ENCODE measurements at regions not wholly inside any gene's neighbourhood (a gene's known extent, or its start where the extent isn't known, plus 50 kb on each side); places are given as distances from the start of the nearest gene placed in this dataset.
A peak's percentile ranks its signal among the peaks of the same experiment; 100 is the strongest.

DNA sequence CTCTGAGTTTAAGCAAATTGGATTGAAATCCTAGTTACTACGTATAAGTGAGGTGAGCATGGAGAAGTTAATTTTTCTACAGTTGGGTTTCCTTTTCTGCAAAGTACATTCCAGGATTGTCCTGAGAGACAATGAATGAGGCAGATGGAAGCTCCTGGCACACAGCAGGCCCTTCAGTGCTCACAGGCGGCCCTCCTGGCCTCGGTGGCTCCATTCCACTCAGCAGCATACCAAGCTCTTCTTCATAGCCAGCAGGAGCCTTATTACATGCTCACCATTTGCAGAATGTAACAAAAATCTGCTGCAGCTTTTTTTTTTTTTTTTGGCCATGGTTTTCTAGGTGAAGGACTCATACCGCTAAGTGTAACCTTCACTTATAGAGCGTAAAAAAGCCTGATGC, 113.2 kb upstream of the FAM9B start:
- Mint-ChIP-seq H3K4me3 (no peak overlapping the region), H3K9me3 (no peaks in the 10 kb centered on the region; the same call in 1 of the 2 replicates), H3K27me3 (ENCODE audit: insufficient read depth) (peaks cover 2% of the 10 kb centered on the region; the same call in 1 of the 2 replicates), H3K27ac (no peak overlapping the region), H3K36me3 (ENCODE audit: low read depth) (peaks cover 5% of the 10 kb centered on the region; the same call in 1 of the 2 replicates), H3K4me1 (ENCODE audit: low read depth) (peaks cover 34% of the 10 kb centered on the region)
- no peak for TF ChIP-seq CTCF (IDR thresholded peaks at IDR 0.05)
- DNase-seq = no peak

GRCh38 chrX:9147726-9148125, 113.8 kb upstream of the FAM9B start:
- peaks cover 34% of the 10 kb centered on the region for H3K4me1 Mint-ChIP-seq (ENCODE audit: low read depth)
- H3K4me3 Mint-ChIP-seq = no peak overlapping the region
- DNase-seq = no peak
- H3K27ac Mint-ChIP-seq = peak overlapping the region; percentile 93
- peaks cover 5% of the 10 kb centered on the region; the same call in 1 of the 2 replicates for H3K36me3 Mint-ChIP-seq (ENCODE audit: low read depth)
- H3K27me3 Mint-ChIP-seq (ENCODE audit: insufficient read depth) = peaks cover 2% of the 10 kb centered on the region; the same call in 1 of the 2 replicates
- no peak for TF ChIP-seq CTCF (IDR thresholded peaks at IDR 0.05)
- no peaks in the 10 kb centered on the region; the same call in 1 of the 2 replicates for H3K9me3 Mint-ChIP-seq

DNA sequence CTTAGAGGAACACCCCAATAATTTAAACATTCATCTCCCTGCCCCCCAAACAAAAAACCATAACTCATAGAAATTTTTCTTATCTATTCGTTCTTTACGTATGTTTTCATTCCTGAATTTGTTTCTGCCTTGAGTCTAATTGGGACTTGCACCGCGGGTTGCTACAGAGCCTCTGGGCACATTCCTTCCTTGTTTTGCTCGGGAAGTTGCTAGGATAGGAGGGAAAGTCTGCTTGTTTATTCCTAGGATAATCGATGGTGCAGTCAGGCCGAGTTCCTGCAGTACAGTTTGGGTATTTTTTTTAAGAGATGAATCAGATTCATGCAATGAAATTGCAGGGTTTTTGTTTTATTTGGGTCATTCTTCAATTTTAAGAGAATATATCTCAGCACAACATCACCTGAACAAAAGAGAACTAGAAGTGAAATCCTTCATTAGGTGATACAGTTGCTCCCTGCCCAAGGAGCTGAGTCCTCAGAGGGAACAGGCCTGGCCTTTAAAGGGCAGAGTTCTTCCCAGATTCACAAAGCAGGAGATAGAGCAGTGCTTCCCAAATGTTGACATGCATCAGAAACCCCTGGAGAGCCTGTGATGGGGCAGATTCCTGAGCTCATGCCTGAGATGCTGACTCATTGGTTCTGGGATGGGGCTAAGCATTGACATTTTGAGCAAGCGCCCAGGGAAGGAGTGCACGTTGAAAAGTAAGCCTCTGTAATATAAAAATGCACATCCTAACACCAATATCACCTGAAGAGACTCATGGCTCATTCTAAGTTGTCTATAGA, 114.9 kb upstream of the FAM9B start:
- TF ChIP-seq CTCF (IDR thresholded peaks at IDR 0.05) = no peak
- peaks cover 2% of the 10 kb centered on the region; the same call in 1 of the 2 replicates for H3K27me3 Mint-ChIP-seq (ENCODE audit: insufficient read depth)
- H3K9me3 Mint-ChIP-seq = no peaks in the 10 kb centered on the region; the same call in 1 of the 2 replicates
- peaks cover 45% of the 10 kb centered on the region for H3K4me1 Mint-ChIP-seq (ENCODE audit: low read depth)
- H3K27ac Mint-ChIP-seq = peak overlapping the region; percentile 93
- peaks cover 5% of the 10 kb centered on the region; the same call in 1 of the 2 replicates for H3K36me3 Mint-ChIP-seq (ENCODE audit: low read depth)
- DNase-seq = peak; percentile 78
- H3K4me3 Mint-ChIP-seq = peak overlapping the region; percentile 67

DNA sequence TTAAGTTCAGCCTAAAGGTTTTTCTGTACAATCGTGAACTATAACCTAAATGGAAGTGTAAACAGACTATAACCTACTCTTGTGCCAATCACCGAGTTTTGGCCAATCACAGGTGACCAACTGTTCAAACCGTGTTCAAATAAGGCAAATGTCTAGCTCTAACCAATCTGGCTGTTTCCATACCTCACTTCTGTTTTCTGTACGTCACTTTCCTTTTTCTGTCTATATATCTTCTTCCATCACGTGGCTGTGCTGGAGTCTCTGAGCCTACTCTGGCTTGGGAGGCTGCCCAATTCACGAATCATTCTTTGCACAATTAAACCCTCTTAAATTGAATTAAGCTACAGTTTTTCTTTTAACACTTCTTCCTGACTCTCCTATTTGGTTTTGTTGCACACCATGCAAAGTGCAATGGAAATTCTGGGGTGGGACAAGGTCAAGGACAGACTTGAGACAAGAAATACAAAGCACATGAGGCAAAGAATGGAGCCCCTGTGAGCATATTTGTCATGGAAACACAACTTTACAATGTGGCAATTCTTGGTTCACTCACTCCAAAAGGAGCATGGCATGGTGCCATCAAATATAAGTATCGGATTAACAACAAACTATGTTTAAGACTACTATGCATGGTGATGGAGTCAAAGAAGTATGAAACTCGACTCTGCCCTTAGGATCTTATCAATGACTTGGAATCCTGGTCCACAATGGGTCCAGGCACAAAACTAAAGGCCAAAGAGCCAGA, 115.7 kb upstream of the FAM9B start:
- DNase-seq = no peak
- peaks cover 46% of the 10 kb centered on the region for H3K4me1 Mint-ChIP-seq (ENCODE audit: low read depth)
- H3K27me3 Mint-ChIP-seq (ENCODE audit: insufficient read depth) = peaks cover 2% of the 10 kb centered on the region; the same call in 1 of the 2 replicates
- no peak for TF ChIP-seq CTCF (IDR thresholded peaks at IDR 0.05)
- no peaks in the 10 kb centered on the region; the same call in 1 of the 2 replicates for H3K9me3 Mint-ChIP-seq
- peaks cover 5% of the 10 kb centered on the region; the same call in 1 of the 2 replicates for H3K36me3 Mint-ChIP-seq (ENCODE audit: low read depth)
- no peak overlapping the region; the same call in 1 of the 2 replicates for H3K4me3 Mint-ChIP-seq
- H3K27ac Mint-ChIP-seq = peak overlapping the region; percentile 93

- Mint-ChIP-seq H3K4me1 (ENCODE audit: low read depth) (peaks cover 39% of the 10 kb centered on the region), H3K27me3 (ENCODE audit: insufficient read depth) (peaks cover 2% of the 10 kb centered on the region; the same call in 1 of the 2 replicates), H3K4me3 (no peak overlapping the region), H3K36me3 (ENCODE audit: low read depth) (peaks cover 15% of the 10 kb centered on the region; the same call in 1 of the 2 replicates), H3K9me3 (no peaks in the 10 kb centered on the region; the same call in 1 of the 2 replicates), H3K27ac (peak overlapping the region; percentile 32; the same call in 1 of the 2 replicates)
- no peak for DNase-seq
- TF ChIP-seq CTCF (IDR thresholded peaks at IDR 0.05) = no peak
Observed at GRCh38 chrX:9151772-9152307, 117.9 kb upstream of the FAM9B start.
